ENCODE measurements at regions not wholly inside any gene's neighbourhood (a gene's known extent, or its start where the extent isn't known, plus 50 kb on each side); places are given as distances from the start of the nearest gene placed in this dataset.

- Histone ChIP-seq H3K9me3 (ENCODE audit: control insufficient read depth, insufficient read depth, low read length) (no peaks in the 10 kb centered on the region), H3K27ac (ENCODE audit: low read length) (no peak overlapping the region), H3K4me3 (ENCODE audit: low read length) (no peak overlapping the region), H3K36me3 (ENCODE audit: control insufficient read depth, insufficient read depth, low read length) (no peaks in the 10 kb centered on the region), H3K27me3 (ENCODE audit: control insufficient read depth, insufficient read depth, low read length) (no peaks in the 10 kb centered on the region), H3K4me1 (ENCODE audit: control insufficient read depth, insufficient read depth, low read length) (no peaks in the 10 kb centered on the region)
- peaks cover 5 to 29% of the 10 kb centered on the region in 2 donors for H3K27me3 Mint-ChIP-seq (ENCODE audit: low read depth in 2 of 2)
- 79% methylated on average over 3 of the region's 3 CpGs for WGBS (ENCODE audit: insufficient coverage)
- no peak overlapping the region for H3K4me3 Mint-ChIP-seq
- no peak for TF ChIP-seq CTCF (IDR thresholded peaks at IDR 0.05)
- H3K9me3 Mint-ChIP-seq, result no peaks in the 10 kb centered on the region
- no peak for ATAC-seq
- intact Hi-C loops (cut with micrococcal nuclease), result no loop called here
- no peak overlapping the region for H3K27ac Mint-ChIP-seq
- no peaks in the 10 kb centered on the region for H3K36me3 Mint-ChIP-seq
- H3K4me1 Mint-ChIP-seq, result no peaks in the 10 kb centered on the region
- DNase-seq, result no peak
Observed at GRCh38 chr15:98226149-98226548, 265.6 kb downstream of the ARRDC4 start.

- no peak for TF ChIP-seq CTCF (IDR thresholded peaks at IDR 0.05)
- no peaks in the 10 kb centered on the region for H3K36me3 Mint-ChIP-seq
- H3K9me3 Mint-ChIP-seq, result no peaks in the 10 kb centered on the region
- no peaks in the 10 kb centered on the region for H3K36me3 ChIP-seq (ENCODE audit: control insufficient read depth, insufficient read depth, low read length)
- H3K27ac Mint-ChIP-seq, result no peak overlapping the region
- no peaks in the 10 kb centered on the region for H3K4me1 Mint-ChIP-seq
- no peaks in the 10 kb centered on the region for H3K9me3 ChIP-seq (ENCODE audit: control insufficient read depth, insufficient read depth, low read length)
- no peaks in the 10 kb centered on the region for H3K27me3 ChIP-seq (ENCODE audit: control insufficient read depth, insufficient read depth, low read length)
- H3K4me3 ChIP-seq (ENCODE audit: low read length), result no peak overlapping the region
- H3K4me3 Mint-ChIP-seq, result no peak overlapping the region
- H3K4me1 ChIP-seq (ENCODE audit: control insufficient read depth, insufficient read depth, low read length), result no peaks in the 10 kb centered on the region
- ATAC-seq (no peak), DNase-seq (no peak)
- no peak overlapping the region for H3K27ac ChIP-seq (ENCODE audit: low read length)
- H3K27me3 Mint-ChIP-seq (ENCODE audit: low read depth in 2 of 2), result peaks cover 5 to 29% of the 10 kb centered on the region in 2 donors
- 70% methylated on average over 1 of the region's 2 CpGs for WGBS (ENCODE audit: insufficient coverage)
- intact Hi-C loops (cut with micrococcal nuclease), result no loop called here
Observed at GRCh38 chr15:98226578-98226977, 266.1 kb downstream of the ARRDC4 start.

- Mint-ChIP-seq H3K36me3 (no peaks in the 10 kb centered on the region), H3K4me3 (no peak overlapping the region), H3K9me3 (no peaks in the 10 kb centered on the region), H3K27ac (no peak overlapping the region), H3K4me1 (no peaks in the 10 kb centered on the region), H3K27me3 (ENCODE audit: low read depth in 2 of 2) (peaks cover 5 to 29% of the 10 kb centered on the region in 2 donors)
- DNase-seq, result no peak
- intact Hi-C loops (cut with micrococcal nuclease), result no loop called here
- Histone ChIP-seq H3K4me1 (ENCODE audit: control insufficient read depth, insufficient read depth, low read length) (no peaks in the 10 kb centered on the region), H3K27ac (ENCODE audit: low read length) (no peak overlapping the region), H3K36me3 (ENCODE audit: control insufficient read depth, insufficient read depth, low read length) (no peaks in the 10 kb centered on the region), H3K9me3 (ENCODE audit: control insufficient read depth, insufficient read depth, low read length) (no peaks in the 10 kb centered on the region), H3K27me3 (ENCODE audit: control insufficient read depth, insufficient read depth, low read length) (no peaks in the 10 kb centered on the region), H3K4me3 (ENCODE audit: low read length) (no peak overlapping the region)
- 77% methylated on average over 3 of the region's 4 CpGs for WGBS (ENCODE audit: insufficient coverage)
- ATAC-seq, result no peak
- no peak for TF ChIP-seq CTCF (IDR thresholded peaks at IDR 0.05)
Observed at GRCh38 chr15:98228846-98229245, 268.3 kb downstream of the ARRDC4 start.

- Mint-ChIP-seq H3K4me1 (no peaks in the 10 kb centered on the region), H3K27ac (no peak overlapping the region), H3K27me3 (ENCODE audit: low read depth in 2 of 2) (peaks cover 5 to 29% of the 10 kb centered on the region in 2 donors), H3K4me3 (no peak overlapping the region), H3K36me3 (no peaks in the 10 kb centered on the region), H3K9me3 (no peaks in the 10 kb centered on the region)
- DNase-seq, result no peak
- no peaks in the 10 kb centered on the region for H3K36me3 ChIP-seq (ENCODE audit: control insufficient read depth, insufficient read depth, low read length)
- no peaks in the 10 kb centered on the region for H3K9me3 ChIP-seq (ENCODE audit: control insufficient read depth, insufficient read depth, low read length)
- no peak overlapping the region for H3K4me3 ChIP-seq (ENCODE audit: low read length)
- 100% methylated on average over 4 of the region's 5 CpGs for WGBS (ENCODE audit: insufficient coverage)
- H3K4me1 ChIP-seq (ENCODE audit: control insufficient read depth, insufficient read depth, low read length), result no peaks in the 10 kb centered on the region
- H3K27ac ChIP-seq (ENCODE audit: low read length), result no peak overlapping the region
- ATAC-seq, result no peak
- TF ChIP-seq CTCF (IDR thresholded peaks at IDR 0.05), result no peak
- H3K27me3 ChIP-seq (ENCODE audit: control insufficient read depth, insufficient read depth, low read length), result no peaks in the 10 kb centered on the region
- intact Hi-C loops (cut with micrococcal nuclease), result no loop called here
Observed at GRCh38 chr15:98230975-98231374, 270.5 kb downstream of the ARRDC4 start.

Data from natural killer cell (primary cell).